ENCODE measurements at regions not wholly inside any gene's neighbourhood (a gene's known extent, or its start where the extent isn't known, plus 50 kb on each side); places are given as distances from the start of the nearest gene placed in this dataset.

DNA sequence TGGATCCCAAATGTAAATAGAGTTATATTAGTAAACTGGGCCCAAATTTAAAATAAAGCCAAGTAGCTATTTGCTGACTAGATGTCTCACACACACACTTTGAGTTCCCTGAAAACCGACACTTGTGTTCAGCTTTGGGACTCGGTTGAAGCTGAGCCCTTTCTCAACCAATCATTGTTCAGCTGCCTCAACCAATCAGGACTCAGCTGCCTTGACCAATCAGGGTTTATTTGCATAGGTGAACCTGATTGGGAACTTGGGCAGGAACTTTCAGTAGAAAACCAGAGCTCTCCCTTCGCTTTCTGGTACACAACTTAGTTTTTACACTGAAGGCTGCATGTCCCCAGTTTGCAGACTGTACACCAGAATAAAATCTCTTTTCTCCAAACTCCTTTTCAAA is 301.7 kb downstream of the FOXA2 start:
- TF ChIP-seq, protein P1, sequence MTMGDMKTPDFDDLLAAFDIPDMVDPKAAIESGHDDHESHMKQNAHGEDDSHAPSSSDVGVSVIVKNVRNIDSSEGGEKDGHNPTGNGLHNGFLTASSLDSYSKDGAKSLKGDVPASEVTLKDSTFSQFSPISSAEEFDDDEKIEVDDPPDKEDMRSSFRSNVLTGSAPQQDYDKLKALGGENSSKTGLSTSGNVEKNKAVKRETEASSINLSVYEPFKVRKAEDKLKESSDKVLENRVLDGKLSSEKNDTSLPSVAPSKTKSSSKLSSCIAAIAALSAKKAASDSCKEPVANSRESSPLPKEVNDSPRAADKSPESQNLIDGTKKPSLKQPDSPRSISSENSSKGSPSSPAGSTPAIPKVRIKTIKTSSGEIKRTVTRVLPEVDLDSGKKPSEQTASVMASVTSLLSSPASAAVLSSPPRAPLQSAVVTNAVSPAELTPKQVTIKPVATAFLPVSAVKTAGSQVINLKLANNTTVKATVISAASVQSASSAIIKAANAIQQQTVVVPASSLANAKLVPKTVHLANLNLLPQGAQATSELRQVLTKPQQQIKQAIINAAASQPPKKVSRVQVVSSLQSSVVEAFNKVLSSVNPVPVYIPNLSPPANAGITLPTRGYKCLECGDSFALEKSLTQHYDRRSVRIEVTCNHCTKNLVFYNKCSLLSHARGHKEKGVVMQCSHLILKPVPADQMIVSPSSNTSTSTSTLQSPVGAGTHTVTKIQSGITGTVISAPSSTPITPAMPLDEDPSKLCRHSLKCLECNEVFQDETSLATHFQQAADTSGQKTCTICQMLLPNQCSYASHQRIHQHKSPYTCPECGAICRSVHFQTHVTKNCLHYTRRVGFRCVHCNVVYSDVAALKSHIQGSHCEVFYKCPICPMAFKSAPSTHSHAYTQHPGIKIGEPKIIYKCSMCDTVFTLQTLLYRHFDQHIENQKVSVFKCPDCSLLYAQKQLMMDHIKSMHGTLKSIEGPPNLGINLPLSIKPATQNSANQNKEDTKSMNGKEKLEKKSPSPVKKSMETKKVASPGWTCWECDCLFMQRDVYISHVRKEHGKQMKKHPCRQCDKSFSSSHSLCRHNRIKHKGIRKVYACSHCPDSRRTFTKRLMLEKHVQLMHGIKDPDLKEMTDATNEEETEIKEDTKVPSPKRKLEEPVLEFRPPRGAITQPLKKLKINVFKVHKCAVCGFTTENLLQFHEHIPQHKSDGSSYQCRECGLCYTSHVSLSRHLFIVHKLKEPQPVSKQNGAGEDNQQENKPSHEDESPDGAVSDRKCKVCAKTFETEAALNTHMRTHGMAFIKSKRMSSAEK (CRISPR knock-in tag; IDR thresholded peaks at IDR 0.05; ENCODE audit: borderline replicate concordance): no peak
- TF ChIP-seq, protein P2, sequence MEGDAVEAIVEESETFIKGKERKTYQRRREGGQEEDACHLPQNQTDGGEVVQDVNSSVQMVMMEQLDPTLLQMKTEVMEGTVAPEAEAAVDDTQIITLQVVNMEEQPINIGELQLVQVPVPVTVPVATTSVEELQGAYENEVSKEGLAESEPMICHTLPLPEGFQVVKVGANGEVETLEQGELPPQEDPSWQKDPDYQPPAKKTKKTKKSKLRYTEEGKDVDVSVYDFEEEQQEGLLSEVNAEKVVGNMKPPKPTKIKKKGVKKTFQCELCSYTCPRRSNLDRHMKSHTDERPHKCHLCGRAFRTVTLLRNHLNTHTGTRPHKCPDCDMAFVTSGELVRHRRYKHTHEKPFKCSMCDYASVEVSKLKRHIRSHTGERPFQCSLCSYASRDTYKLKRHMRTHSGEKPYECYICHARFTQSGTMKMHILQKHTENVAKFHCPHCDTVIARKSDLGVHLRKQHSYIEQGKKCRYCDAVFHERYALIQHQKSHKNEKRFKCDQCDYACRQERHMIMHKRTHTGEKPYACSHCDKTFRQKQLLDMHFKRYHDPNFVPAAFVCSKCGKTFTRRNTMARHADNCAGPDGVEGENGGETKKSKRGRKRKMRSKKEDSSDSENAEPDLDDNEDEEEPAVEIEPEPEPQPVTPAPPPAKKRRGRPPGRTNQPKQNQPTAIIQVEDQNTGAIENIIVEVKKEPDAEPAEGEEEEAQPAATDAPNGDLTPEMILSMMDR (IDR thresholded peaks at IDR 0.05): no peak
- TF ChIP-seq, protein P3, sequence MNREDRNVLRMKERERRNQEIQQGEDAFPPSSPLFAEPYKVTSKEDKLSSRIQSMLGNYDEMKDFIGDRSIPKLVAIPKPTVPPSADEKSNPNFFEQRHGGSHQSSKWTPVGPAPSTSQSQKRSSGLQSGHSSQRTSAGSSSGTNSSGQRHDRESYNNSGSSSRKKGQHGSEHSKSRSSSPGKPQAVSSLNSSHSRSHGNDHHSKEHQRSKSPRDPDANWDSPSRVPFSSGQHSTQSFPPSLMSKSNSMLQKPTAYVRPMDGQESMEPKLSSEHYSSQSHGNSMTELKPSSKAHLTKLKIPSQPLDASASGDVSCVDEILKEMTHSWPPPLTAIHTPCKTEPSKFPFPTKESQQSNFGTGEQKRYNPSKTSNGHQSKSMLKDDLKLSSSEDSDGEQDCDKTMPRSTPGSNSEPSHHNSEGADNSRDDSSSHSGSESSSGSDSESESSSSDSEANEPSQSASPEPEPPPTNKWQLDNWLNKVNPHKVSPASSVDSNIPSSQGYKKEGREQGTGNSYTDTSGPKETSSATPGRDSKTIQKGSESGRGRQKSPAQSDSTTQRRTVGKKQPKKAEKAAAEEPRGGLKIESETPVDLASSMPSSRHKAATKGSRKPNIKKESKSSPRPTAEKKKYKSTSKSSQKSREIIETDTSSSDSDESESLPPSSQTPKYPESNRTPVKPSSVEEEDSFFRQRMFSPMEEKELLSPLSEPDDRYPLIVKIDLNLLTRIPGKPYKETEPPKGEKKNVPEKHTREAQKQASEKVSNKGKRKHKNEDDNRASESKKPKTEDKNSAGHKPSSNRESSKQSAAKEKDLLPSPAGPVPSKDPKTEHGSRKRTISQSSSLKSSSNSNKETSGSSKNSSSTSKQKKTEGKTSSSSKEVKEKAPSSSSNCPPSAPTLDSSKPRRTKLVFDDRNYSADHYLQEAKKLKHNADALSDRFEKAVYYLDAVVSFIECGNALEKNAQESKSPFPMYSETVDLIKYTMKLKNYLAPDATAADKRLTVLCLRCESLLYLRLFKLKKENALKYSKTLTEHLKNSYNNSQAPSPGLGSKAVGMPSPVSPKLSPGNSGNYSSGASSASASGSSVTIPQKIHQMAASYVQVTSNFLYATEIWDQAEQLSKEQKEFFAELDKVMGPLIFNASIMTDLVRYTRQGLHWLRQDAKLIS (CRISPR knock-in tag; IDR thresholded peaks at IDR 0.05; ENCODE audit: borderline replicate concordance): no peak
- no peak for TF ChIP-seq ZNF263 (CRISPR knock-in tag; IDR thresholded peaks at IDR 0.05; ENCODE audit: low read depth)
- TF ChIP-seq, protein P4, sequence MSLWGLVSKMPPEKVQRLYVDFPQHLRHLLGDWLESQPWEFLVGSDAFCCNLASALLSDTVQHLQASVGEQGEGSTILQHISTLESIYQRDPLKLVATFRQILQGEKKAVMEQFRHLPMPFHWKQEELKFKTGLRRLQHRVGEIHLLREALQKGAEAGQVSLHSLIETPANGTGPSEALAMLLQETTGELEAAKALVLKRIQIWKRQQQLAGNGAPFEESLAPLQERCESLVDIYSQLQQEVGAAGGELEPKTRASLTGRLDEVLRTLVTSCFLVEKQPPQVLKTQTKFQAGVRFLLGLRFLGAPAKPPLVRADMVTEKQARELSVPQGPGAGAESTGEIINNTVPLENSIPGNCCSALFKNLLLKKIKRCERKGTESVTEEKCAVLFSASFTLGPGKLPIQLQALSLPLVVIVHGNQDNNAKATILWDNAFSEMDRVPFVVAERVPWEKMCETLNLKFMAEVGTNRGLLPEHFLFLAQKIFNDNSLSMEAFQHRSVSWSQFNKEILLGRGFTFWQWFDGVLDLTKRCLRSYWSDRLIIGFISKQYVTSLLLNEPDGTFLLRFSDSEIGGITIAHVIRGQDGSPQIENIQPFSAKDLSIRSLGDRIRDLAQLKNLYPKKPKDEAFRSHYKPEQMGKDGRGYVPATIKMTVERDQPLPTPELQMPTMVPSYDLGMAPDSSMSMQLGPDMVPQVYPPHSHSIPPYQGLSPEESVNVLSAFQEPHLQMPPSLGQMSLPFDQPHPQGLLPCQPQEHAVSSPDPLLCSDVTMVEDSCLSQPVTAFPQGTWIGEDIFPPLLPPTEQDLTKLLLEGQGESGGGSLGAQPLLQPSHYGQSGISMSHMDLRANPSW (CRISPR knock-in tag; conservative IDR thresholded peaks at IDR 0.05; ENCODE audit: low read depth): no peak
